ENCODE measurements at regions not wholly inside any gene's neighbourhood (a gene's known extent, or its start where the extent isn't known, plus 50 kb on each side); places are given as distances from the start of the nearest gene placed in this dataset.
A peak's percentile ranks its signal among the peaks of the same experiment; 100 is the strongest.

DNA sequence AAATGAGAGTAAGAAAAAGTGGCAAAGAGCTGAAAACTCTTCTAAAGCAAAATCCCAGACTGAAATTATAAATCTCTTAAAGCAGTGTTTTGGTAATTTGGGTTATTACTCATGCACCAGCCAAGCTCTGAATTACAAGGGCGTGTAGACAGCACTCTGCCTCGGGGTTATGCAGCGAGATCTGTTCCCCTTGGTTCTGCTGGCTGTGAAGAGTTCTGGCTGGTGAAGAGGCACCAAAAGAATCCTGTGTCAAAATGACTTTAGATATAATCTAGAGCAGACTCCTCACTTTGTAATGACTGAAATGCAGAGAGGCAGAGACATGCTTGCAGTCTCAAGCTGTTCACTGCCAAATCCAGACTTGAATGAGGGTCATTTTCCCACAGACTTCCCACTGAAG lies 461.8 kb upstream of the CXADR start:
- TF ChIP-seq POLR2A (IDR thresholded peaks at IDR 0.05) (no peak), EP300 (IDR thresholded peaks at IDR 0.05) (no peak)
- TF ChIP-seq, protein P1, sequence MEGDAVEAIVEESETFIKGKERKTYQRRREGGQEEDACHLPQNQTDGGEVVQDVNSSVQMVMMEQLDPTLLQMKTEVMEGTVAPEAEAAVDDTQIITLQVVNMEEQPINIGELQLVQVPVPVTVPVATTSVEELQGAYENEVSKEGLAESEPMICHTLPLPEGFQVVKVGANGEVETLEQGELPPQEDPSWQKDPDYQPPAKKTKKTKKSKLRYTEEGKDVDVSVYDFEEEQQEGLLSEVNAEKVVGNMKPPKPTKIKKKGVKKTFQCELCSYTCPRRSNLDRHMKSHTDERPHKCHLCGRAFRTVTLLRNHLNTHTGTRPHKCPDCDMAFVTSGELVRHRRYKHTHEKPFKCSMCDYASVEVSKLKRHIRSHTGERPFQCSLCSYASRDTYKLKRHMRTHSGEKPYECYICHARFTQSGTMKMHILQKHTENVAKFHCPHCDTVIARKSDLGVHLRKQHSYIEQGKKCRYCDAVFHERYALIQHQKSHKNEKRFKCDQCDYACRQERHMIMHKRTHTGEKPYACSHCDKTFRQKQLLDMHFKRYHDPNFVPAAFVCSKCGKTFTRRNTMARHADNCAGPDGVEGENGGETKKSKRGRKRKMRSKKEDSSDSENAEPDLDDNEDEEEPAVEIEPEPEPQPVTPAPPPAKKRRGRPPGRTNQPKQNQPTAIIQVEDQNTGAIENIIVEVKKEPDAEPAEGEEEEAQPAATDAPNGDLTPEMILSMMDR (IDR thresholded peaks at IDR 0.05): no peak
- Histone ChIP-seq H3K36me3 (no peaks in the 10 kb centered on the region), H3K4me3 (no peak overlapping the region), H3K27ac (peak overlapping the region in 3 of 4 donors; percentile 10 to 79 (median 70)), H3K9me3 (peaks cover 0 to 13% (median 0%) of the 10 kb centered on the region in 4 donors), H3K4me1 (peaks cover 0 to 28% (median 5%) of the 10 kb centered on the region in 4 donors), H3K27me3 (no peaks in the 10 kb centered on the region)
- 13 to 32% methylated on average over 3 of the region's 3 CpGs for WGBS, 2 donors
- no peak for DNase-seq (ENCODE audit: low spot score in 2 of 2)

DNA sequence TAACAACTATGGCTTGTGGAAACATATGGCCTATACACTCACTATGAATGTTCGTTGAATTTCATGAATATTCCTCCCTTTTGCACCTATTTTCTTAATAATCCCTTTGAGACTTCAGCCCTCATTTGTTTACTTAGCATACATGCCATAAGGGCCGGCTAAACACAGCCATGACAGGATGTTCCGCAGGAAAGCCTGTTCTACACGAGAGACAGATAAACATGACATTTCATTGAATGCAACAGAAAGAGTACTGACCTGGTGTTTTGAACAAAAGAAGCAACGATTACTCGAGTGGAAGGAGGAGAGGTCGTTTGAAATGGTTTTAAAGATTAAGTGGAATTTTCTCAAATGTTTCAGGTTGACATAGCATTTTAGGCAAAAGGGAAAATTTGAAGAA lies 459.5 kb upstream of the CXADR start:
- WGBS, 2 donors: 44 to 50% methylated on average over 7 of the region's 7 CpGs
- TF ChIP-seq EP300 (IDR thresholded peaks at IDR 0.05): no peak
- TF ChIP-seq, protein P1 (IDR thresholded peaks at IDR 0.05): no peak
- TF ChIP-seq POLR2A (IDR thresholded peaks at IDR 0.05): no peak
- H3K27me3 ChIP-seq: no peaks in the 10 kb centered on the region
- peak overlapping the region in 2 of 4 donors; percentile 32 to 79 for H3K27ac ChIP-seq
- H3K4me3 ChIP-seq: no peak overlapping the region
- no peak for DNase-seq (ENCODE audit: low spot score in 2 of 2)
- no peaks in the 10 kb centered on the region for H3K36me3 ChIP-seq
- H3K9me3 ChIP-seq: peaks cover 0 to 7% (median 0%) of the 10 kb centered on the region in 4 donors
- peaks cover 0 to 28% (median 5%) of the 10 kb centered on the region in 4 donors for H3K4me1 ChIP-seq

DNA sequence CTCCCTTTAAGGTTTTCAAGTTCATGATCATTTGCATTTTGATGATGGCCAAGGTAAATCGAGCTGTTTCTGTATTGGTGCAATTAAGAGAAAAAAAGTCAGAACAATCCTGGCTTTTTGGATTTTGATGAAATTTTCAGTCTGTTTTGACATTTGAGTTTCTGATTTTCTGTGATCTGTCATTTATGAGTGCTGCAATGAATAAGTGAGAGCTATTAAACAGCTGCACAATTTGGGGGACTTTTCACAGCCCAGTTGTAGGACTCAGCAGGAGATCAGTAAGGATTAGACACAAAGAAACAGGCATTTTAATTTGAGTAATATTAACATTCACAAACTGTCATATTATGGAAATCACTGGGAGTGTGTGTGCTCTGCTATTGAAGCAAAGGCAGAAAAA lies 452.9 kb upstream of the CXADR start:
- Histone ChIP-seq H3K4me3 (no peak overlapping the region), H3K27ac (no peak overlapping the region), H3K27me3 (no peaks in the 10 kb centered on the region), H3K4me1 (no peaks in the 10 kb centered on the region), H3K36me3 (no peaks in the 10 kb centered on the region), H3K9me3 (no peaks in the 10 kb centered on the region)
- WGBS, 2 donors: 46 to 58% methylated on average over 1 of the region's 1 CpG
- DNase-seq (ENCODE audit: low spot score in 2 of 2): no peak
- TF ChIP-seq EP300 (IDR thresholded peaks at IDR 0.05) (no peak), POLR2A (IDR thresholded peaks at IDR 0.05) (no peak)
- TF ChIP-seq, protein P1 (IDR thresholded peaks at IDR 0.05): no peak

DNA sequence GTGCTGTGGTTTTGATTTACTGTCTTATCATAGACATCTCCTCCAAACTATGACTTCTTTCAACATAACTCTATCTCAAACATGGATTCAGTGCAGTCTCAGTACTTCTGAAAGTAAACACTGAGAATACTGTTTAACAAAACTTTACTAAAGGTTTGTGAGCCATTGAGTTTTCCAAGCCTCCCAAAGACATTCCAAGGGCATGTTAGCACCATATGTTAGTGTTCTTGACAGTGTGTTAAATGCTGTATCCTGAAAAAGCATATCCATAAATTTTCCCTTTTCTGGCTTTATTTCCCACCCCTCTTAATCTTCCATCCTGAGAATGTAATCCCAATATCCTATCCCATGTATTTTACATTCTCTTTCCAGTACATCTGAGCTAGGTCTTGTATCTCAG lies 446.8 kb upstream of the CXADR start:
- H3K27ac ChIP-seq: no peak overlapping the region
- H3K36me3 ChIP-seq: no peaks in the 10 kb centered on the region
- no peaks in the 10 kb centered on the region for H3K4me1 ChIP-seq
- TF ChIP-seq EP300 (IDR thresholded peaks at IDR 0.05) (no peak), POLR2A (IDR thresholded peaks at IDR 0.05) (no peak)
- TF ChIP-seq, protein P1 (IDR thresholded peaks at IDR 0.05): no peak
- no peak for DNase-seq (ENCODE audit: low spot score in 2 of 2)
- H3K4me3 ChIP-seq: no peak overlapping the region
- no peaks in the 10 kb centered on the region for H3K9me3 ChIP-seq
- no peaks in the 10 kb centered on the region for H3K27me3 ChIP-seq

DNA sequence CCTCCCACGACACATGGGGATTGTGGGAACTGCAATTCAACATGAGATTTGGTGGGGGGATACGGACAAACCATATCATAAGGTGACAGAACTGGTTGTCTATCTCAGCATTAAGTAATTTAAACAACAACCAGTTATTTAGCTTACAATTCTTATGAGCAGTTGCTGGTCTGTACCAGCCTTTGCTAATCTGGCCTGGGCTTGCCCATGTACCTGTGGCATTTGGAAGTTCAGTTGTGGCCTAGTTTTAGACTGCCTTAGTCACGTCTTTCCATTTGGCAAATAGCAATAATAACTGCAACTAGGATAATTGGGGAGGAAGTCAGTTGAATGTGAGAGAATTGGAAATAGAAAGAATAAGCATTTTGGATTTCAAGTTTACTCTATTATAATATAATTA lies 441.8 kb upstream of the CXADR start:
- TF ChIP-seq, protein P1 (IDR thresholded peaks at IDR 0.05): no peak
- TF ChIP-seq EP300 (IDR thresholded peaks at IDR 0.05) (no peak), POLR2A (IDR thresholded peaks at IDR 0.05) (no peak)
- H3K27ac ChIP-seq: no peak overlapping the region
- 83 to 94% methylated on average over 3 of the region's 3 CpGs for WGBS, 2 donors
- H3K4me1 ChIP-seq: no peaks in the 10 kb centered on the region
- H3K27me3 ChIP-seq: no peaks in the 10 kb centered on the region
- H3K36me3 ChIP-seq: no peaks in the 10 kb centered on the region
- no peak overlapping the region for H3K4me3 ChIP-seq
- no peak for DNase-seq (ENCODE audit: low spot score in 2 of 2)
- no peaks in the 10 kb centered on the region for H3K9me3 ChIP-seq
